Loucy (cell line): ENCODE measurements at regions not wholly inside any gene's neighbourhood (a gene's known extent, or its start where the extent isn't known, plus 50 kb on each side); places are given as distances from the start of the nearest gene placed in this dataset.

Experiments
- H2AFZ ChIP-seq: fragments of 200-600 bp; sonication (generic); 2 replicates; pipeline ENCODE4 v1.6.0; 2016; ENCODE audit warnings: antibody characterized with exemption, mild to moderate bottlenecking, low read length, moderate library complexity
- H3F3A ChIP-seq: fragments of 200-600 bp; 2 replicates; pipeline ENCODE4 v1.6.0; 2016; ENCODE audit warnings: antibody characterized with exemption, low read depth, mild to moderate bottlenecking
- H3K27me3 ChIP-seq: fragments of 200-600 bp; sonication (generic); 2 replicates; pipeline ENCODE4 v1.6.1; 2014; ENCODE audit warnings: low read length, mild to moderate bottlenecking; ENCODE audit not compliant: insufficient read depth, poor library complexity, severe bottlenecking
- H3K36me3 ChIP-seq: fragments of 200-600 bp; sonication (generic); 2 replicates; pipeline ENCODE4 v1.6.1; 2016; ENCODE audit warnings: low read length; ENCODE audit not compliant: insufficient read depth
- H3K4me1 ChIP-seq: fragments of 200-600 bp; sonication (generic); 2 replicates; pipeline ENCODE4 v1.5.1; 2014; ENCODE audit warnings: low read length, mild to moderate bottlenecking; ENCODE audit not compliant: insufficient read depth, poor library complexity, severe bottlenecking
- H3K4me2 ChIP-seq: fragments of 200-600 bp; sonication (generic); 2 replicates; pipeline ENCODE4 v1.6.0; 2014; ENCODE audit warnings: antibody characterized with exemption, low read length, low read depth, mild to moderate bottlenecking; ENCODE audit not compliant: poor library complexity, severe bottlenecking
- H3K4me3 ChIP-seq: fragments of 200-600 bp; sonication (generic); 2 replicates; pipeline ENCODE4 v1.5.1; 2014; ENCODE audit warnings: low read length, mild to moderate bottlenecking, mixed read lengths; ENCODE audit not compliant: poor library complexity, severe bottlenecking
- H3K79me2 ChIP-seq: fragments of 200-600 bp; sonication (generic); 2 replicates; pipeline ENCODE4 v1.6.1; 2014; ENCODE audit warnings: low read length; ENCODE audit not compliant: insufficient read depth
- H3K9ac ChIP-seq: fragments of 200-600 bp; sonication (generic); 2 replicates; pipeline ENCODE4 v1.6.0; 2014; ENCODE audit warnings: mild to moderate bottlenecking, low read depth, low read length, moderate library complexity; ENCODE audit not compliant: poor library complexity, severe bottlenecking
- H3K9me2 ChIP-seq: fragments of 200-600 bp; sonication (generic); replicated peaks from 2 replicates; pipeline ENCODE4 v1.6.1; 2016; ENCODE audit warnings: low read depth, low read length, mixed read lengths
- H3K9me3 ChIP-seq: fragments of 200-600 bp; sonication (generic); 2 replicates; pipeline ENCODE4 v1.6.1; 2014; ENCODE audit warnings: mild to moderate bottlenecking, antibody characterized with exemption, low read length, low read depth; ENCODE audit not compliant: insufficient read depth
- H4K20me1 ChIP-seq: fragments of 200-600 bp; sonication (generic); 2 replicates; pipeline ENCODE4 v1.6.0; 2014; ENCODE audit warnings: antibody characterized with exemption, low read length, mild to moderate bottlenecking; ENCODE audit not compliant: insufficient read depth, poor library complexity, severe bottlenecking
- EZH2phosphoT487 ChIP-seq: fragments of 200-600 bp; IDR thresholded peaks from 2 replicates; pipeline ENCODE4 v1.6.1; 2018; ENCODE audit warnings: antibody characterized with exemption, mild to moderate bottlenecking, moderate library complexity, borderline replicate concordance
- TF ChIP-seq, protein P1 (sequence below): fragments of 200-600 bp; sonication (generic); conservative IDR thresholded peaks from 2 replicates; pipeline ENCODE4 v1.5.1; 2014; ENCODE audit warnings: mild to moderate bottlenecking, antibody characterized with exemption, low read length

GRCh38 chr12:47356129-47356700 is 276.5 kb upstream of the AMIGO2 start:
- Histone ChIP-seq H3K79me2 (no peaks in the 10 kb centered on the region), H3K9me3 (no peaks in the 10 kb centered on the region), H3K9me2 (no peaks in the 10 kb centered on the region), H3K4me1 (peaks cover 23% of the 10 kb centered on the region), H3K9ac (no peak overlapping the region), H4K20me1 (no peaks in the 10 kb centered on the region), H3K4me2 (no peak overlapping the region), H2AFZ (no peak overlapping the region), H3K36me3 (no peaks in the 10 kb centered on the region), H3F3A (peaks cover 4% of the 10 kb centered on the region; the same call in 1 of the 2 replicates), H3K4me3 (no peak overlapping the region), H3K27me3 (no peaks in the 10 kb centered on the region)
- TF ChIP-seq, protein P1, sequence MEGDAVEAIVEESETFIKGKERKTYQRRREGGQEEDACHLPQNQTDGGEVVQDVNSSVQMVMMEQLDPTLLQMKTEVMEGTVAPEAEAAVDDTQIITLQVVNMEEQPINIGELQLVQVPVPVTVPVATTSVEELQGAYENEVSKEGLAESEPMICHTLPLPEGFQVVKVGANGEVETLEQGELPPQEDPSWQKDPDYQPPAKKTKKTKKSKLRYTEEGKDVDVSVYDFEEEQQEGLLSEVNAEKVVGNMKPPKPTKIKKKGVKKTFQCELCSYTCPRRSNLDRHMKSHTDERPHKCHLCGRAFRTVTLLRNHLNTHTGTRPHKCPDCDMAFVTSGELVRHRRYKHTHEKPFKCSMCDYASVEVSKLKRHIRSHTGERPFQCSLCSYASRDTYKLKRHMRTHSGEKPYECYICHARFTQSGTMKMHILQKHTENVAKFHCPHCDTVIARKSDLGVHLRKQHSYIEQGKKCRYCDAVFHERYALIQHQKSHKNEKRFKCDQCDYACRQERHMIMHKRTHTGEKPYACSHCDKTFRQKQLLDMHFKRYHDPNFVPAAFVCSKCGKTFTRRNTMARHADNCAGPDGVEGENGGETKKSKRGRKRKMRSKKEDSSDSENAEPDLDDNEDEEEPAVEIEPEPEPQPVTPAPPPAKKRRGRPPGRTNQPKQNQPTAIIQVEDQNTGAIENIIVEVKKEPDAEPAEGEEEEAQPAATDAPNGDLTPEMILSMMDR: no peak
- no peak for TF ChIP-seq EZH2phosphoT487

- H3K9me2 ChIP-seq: no peaks in the 10 kb centered on the region
- H3K79me2 ChIP-seq: no peaks in the 10 kb centered on the region
- H3K4me1 ChIP-seq: peaks cover 14% of the 10 kb centered on the region
- H3K27me3 ChIP-seq: no peaks in the 10 kb centered on the region
- no peak overlapping the region for H2AFZ ChIP-seq
- no peaks in the 10 kb centered on the region for H3K9me3 ChIP-seq
- TF ChIP-seq, protein P1: no peak
- TF ChIP-seq EZH2phosphoT487: no peak
- no peak overlapping the region for H3K4me3 ChIP-seq
- H3K4me2 ChIP-seq: no peak overlapping the region
- no peaks in the 10 kb centered on the region for H3F3A ChIP-seq
- no peaks in the 10 kb centered on the region for H3K36me3 ChIP-seq
- H4K20me1 ChIP-seq: no peaks in the 10 kb centered on the region
- no peak overlapping the region for H3K9ac ChIP-seq
Observed at GRCh38 chr12:47353508-47353907, 273.7 kb upstream of the AMIGO2 start.

DNA sequence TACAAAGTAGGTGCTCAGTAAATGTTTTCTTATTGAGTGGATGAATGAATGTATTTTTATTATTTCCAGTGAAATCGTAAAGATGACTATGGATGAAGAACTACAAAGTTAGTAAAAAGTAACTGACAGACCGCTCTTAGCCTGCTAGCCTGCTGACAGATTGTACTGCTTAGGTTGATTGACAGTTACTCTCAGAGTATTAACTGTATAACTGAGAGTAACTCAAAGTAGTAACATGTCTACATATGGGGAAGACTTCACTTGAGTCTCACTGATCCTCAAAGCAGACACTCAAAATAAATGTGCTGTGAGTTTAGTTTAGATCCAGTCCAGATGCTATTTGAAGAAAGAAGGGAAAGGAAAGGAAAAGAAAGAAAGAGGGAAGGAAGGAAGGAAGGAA is 272.3 kb upstream of the AMIGO2 start:
- Histone ChIP-seq H3K79me2 (no peaks in the 10 kb centered on the region), H3K9me3 (no peaks in the 10 kb centered on the region), H3K4me1 (peaks cover 14% of the 10 kb centered on the region), H2AFZ (no peak overlapping the region), H3K36me3 (no peaks in the 10 kb centered on the region), H3K9me2 (no peaks in the 10 kb centered on the region), H4K20me1 (no peaks in the 10 kb centered on the region), H3K4me3 (no peak overlapping the region), H3K4me2 (no peak overlapping the region), H3K9ac (no peak overlapping the region), H3F3A (no peaks in the 10 kb centered on the region), H3K27me3 (no peaks in the 10 kb centered on the region)
- TF ChIP-seq, protein P1: no peak
- TF ChIP-seq EZH2phosphoT487: no peak
